T-helper 2 cell treated with Interferon-gamma antibody and Interleukin-4, amounts not matched to agents 100 ng/mL and 5 ng/mL, for 36 hours (primary cell): ENCODE measurements at regions not wholly inside any gene's neighbourhood (a gene's known extent, or its start where the extent isn't known, plus 50 kb on each side); places are given as distances from the start of the nearest gene placed in this dataset.
"Not testable (repeated sequence)": the region's sequence is repeated elsewhere in the genome, so short reads cannot be mapped to it uniquely, and the experiment has no call there.

Source experiments
- intact Hi-C: fragments of 100-400 bp; cut with micrococcal nuclease; formaldehyde crosslinking; loops from one replicate; pipeline ENCODE4 v1.15.1; 2023

- intact Hi-C loops: no loop called here
These were observed 201.5 kb downstream of the KCNJ2 start for GRCh38 chr17:70370816-70371215.

DNA sequence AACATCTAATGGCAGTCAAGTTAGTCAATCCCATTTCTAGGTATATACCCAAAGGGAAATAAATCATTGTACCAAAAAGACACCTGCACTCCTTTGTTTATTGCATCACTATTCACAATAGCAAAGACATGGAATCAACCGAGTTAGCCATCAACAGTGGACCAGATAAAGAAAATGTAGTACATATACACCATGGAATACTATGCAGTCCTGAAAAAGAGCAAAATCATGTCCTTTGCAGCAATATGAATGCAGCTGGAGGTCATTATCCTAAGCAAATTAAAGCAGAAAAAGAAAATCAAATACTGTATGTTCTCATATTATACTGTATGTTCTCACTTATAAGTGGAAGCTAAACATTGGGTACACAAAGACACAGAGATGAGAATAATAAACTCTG, 204.0 kb downstream of the KCNJ2 start:
- intact Hi-C loops: no loop called here

GRCh38 chr17:70374496-70374895, 205.2 kb downstream of the KCNJ2 start:
- intact Hi-C loops: no loop called here

DNA sequence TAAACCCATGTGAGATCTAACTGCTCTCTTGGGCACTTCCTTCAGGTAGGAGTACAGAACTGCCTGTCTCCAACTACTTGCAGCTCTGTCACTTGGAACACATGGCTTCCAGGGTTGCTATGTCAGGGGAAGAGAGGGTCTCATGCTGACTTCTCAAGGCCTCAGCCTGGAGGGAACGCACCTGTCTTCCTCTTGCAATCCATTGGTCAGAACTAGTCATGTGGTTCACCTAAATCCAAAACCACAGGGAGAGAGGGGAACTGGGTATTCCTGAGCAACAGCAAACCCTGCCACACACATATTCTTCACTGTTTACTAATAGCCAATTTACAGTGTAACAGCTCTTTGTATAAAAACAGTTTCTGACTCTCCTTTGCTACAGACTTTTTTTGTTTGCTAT, 206.1 kb downstream of the KCNJ2 start:
- intact Hi-C loops: no loop called here

DNA sequence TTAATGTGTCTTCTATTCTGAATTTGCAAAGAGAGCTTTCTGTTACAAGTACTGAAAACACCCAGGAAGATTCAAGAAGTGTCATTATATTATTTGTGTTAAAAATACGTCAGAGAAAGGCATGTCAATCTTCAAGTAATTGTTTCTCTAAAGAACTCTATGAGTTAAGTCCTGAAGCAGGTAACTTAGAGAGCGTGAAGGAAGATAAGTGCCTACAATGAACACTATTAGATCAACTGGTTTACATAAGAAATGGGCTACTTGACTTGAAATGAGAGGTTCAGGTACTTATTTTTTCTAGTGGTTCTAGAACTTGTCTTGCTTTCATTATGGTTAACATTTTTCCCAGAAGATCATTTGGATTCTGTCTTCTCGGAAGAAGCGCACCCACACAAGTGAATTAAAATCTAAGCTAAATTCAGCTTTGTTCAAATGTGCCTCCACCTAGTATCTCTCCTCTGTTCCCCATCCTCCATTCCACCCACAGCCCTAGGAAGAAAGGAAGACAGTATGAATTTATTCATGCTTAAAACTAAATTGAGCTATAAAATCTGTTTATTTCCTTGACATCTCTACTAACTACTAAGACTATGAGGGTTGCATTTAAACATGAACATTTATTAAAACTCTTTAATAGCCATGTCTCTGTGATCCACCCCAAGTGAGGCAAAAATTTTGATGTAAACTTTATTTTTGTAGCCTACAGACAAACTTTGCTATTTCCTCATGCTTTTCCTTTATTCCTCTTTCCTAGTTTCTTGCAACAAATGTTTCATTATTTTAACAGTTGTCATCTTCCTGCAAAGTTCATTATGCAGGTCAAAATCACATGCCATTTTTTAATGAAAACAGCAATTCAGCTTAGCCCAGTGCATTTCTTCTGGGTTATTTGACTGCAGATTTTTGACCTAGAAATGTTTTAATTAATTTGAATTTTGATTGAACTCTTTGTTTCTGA, 206.8 kb downstream of the KCNJ2 start:
- intact Hi-C loops: no loop called here

DNA sequence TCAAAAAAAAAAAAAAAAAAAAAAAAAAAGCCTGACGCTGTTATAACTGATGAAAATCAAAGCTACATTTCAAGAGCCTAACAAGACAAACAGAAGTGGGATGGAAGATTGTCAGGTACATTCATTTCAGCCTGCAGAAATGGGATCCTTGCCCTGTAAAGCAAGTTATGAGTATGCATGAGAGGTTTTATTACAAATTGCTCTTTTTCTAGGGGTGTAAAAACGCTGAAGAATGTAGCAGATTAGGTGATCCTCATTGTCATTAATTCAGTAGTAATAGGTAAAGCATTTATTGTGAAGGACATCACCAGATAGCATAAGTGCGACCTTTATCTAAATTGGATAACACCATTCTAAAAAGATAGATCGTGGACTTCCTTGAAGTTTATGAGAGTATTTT, 208.3 kb downstream of the KCNJ2 start:
- intact Hi-C loops: no loop called here

DNA sequence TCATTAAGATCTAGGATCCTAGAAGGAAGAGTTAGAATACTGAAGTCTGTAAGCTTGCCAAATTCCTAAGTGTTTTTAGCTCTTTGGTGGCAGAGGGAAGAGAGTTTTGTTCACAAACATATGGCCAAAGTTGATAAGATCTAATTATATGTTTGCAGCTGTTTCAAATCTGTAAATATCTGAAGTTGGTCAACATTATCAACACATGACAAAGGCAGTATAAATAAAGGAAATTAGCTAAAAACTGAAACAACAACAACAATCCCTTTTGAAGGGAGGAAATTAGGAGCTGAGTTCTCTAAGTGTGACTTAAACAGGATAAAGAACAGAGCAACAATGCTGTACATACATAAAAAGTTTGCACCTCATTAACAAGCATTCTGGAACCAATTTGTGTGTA, 208.7 kb downstream of the KCNJ2 start:
- intact Hi-C loops: no loop called here

DNA sequence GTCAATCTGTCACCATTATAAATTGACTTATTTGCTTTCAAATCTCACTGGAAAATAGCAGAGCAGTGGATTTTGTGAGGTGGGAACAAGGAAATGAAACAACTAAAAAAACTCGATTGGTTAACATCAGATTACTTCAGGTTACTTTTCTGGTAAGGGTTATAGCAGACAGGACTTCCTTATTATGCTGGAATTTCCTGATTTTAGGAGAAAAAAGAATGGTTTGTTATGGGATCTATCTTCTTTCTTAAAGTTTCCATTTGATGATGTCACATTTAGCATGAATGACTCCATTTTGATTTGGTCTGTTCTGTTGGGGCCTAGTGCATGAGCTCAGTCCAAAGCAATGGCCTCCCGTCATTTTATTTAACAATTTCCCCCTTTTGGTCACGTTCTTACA, 210.6 kb downstream of the KCNJ2 start:
- intact Hi-C loops: no loop called here

- intact Hi-C loops: not testable (repeated sequence)
These were observed 212.6 kb downstream of the KCNJ2 start for GRCh38 chr17:70381916-70382315.

DNA sequence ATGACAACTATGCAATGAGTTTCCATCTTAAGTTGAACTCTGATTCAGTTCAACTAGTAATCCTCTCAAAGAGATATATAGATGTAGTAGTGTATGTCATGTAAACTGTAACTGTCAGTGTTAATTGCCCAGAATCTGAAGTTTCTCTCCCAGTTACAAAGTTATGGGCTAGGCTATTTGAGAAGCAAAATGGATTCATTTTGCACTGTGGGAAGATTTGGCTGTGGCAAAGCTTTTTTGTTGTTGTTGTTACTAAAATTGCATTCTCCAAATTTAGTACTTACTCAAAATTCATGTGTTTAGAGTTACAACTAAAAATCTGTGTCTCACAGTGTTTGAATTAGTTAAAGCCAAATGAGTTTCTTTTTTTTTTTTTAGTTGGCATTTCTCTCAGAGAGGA, 219.0 kb downstream of the KCNJ2 start:
- intact Hi-C loops: no loop called here

DNA sequence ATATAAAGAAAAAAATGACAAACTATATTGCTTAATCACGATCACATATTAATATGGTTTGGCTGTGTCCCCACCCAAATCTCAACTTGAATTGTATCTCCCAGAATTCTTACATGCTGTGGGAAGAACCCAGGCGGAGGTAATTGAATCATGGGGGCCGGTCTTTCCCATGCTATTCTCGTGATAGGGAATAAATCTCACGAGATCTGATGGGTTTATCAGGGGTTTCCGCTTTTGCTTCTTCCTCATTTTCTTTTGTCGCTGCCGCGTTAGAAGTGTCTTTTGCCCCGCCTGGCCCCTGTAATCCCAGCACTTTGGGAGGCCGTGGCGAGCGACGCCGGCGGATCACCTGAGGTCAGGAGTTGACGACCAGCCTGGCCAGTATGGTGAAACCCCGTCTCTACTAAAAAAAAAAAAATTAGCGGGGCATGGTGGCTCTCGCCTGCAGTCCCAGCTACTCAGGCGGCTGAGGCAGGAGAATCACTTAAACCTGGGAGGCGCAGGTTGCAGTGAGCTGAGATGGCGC, 220.0 kb downstream of the KCNJ2 start:
- intact Hi-C loops: not testable (repeated sequence)

GRCh38 chr17:70390049-70390448, 220.7 kb downstream of the KCNJ2 start:
- intact Hi-C loops: no loop called here

GRCh38 chr17:70394473-70395232, 225.3 kb downstream of the KCNJ2 start:
- intact Hi-C loops: no loop called here

DNA sequence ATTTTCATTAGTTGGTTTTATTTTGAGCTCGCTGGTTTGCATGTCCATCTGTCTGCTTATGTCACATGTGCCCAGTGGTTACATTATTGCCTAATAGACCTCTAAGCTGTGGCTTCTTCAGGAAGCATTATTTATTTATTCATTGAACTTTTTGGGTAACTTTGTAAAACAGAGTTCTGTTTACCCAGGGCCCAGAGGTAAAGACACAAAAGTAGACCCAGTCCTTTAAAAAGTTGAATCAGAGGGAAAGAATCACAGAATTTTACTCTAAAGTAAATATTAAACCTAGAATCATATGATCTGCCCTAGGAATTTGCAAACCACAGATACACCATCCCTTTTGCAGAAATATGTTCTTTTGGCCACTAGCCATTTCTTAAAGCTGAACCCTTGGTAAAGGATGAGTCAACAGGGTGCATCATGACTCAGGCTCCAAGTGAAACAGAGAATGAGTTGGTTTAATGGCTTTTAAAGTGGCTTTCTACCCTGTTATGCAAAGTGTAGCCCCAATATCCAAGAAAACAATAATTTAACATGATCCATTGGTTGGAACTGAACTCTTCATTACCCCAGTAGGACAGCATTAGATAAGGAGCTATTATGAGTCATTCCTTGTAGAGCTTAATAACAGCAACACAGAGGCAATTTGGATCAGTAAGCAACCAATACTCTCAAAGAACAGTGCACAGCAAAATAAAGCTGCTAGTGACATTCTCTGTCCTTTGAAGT, 236.3 kb downstream of the KCNJ2 start:
- intact Hi-C loops: no loop called here

GRCh38 chr17:70407506-70407905, 238.2 kb downstream of the KCNJ2 start:
- intact Hi-C loops: no loop called here

DNA sequence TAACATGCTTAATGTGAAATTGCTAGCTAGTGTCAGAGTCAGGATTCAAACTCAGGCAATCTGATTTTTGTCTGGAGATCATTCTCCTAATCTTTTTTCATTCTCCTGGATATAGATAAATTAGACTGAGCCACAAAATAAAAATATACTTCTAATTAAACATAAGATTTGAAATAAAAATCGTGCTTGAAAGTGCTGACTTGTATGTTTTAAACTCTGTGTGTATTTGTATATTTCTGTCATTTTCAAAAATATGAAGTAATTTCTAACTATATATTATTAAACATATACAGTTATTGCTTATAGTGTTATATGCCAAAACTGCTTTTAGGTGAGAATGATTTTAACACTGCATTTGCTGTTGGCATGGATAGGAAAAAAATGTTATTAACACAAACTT, 239.4 kb downstream of the KCNJ2 start:
- intact Hi-C loops: no loop called here

DNA sequence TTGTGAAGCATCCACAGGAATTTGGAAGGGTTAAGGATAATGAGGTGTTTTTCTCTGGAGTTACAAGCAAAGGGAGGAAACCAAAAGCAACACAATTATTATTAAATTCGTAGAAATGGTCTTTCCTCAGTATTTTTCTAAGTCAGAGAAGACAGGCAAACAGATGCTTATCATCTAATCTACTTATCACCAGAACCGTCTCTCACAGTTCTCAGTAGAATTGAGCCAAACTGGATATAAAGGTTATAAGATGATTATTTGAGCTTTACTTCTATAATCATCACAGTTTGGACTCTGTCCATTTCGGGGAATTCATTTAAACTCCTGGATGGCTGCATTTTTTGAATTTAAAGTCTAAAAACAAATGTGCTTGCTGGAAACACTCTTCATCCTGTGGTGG, 245.0 kb downstream of the KCNJ2 start:
- intact Hi-C loops: no loop called here

DNA sequence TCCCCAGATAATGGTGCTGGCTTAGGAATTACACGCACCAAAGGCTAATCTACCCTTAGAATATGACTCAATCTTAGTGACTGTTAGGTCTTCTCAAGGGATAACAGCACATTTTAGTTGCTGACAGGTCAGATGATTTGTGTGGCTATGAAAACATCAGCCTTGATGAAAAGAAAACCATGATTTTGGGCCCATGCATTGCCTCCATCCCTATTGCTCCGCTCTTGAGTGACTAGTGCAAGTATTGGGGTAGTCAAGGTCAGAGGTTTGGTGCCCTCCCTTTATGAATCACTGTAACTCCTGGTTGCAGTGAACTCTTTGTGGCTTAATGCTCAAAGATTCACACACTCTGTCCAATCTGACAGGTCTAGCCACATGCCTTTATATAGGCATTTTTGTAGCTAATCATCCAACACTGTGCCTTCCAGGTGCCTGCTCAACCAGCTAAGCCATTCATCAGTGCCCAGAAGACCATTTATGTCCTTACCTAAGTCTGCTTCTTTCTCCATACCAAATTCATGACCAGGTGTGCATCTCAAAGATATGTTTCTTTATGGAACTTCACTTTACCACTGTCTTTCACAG, 251.6 kb downstream of the KCNJ2 start:
- intact Hi-C loops: no loop called here

GRCh38 chr17:70422862-70423261, 253.5 kb downstream of the KCNJ2 start:
- intact Hi-C loops: no loop called here

GRCh38 chr17:70423562-70423961, 254.2 kb downstream of the KCNJ2 start:
- intact Hi-C loops: no loop called here

- intact Hi-C loops: no loop called here
These were observed 257.4 kb downstream of the KCNJ2 start for GRCh38 chr17:70426752-70427151.
